ENCODE measurements at regions not wholly inside any gene's neighbourhood (a gene's known extent, or its start where the extent isn't known, plus 50 kb on each side); places are given as distances from the start of the nearest gene placed in this dataset.

GRCh38 chr17:33889766-33890165 lies 365.3 kb upstream of the CCL2 start:
- TF ChIP-seq EP300 (IDR thresholded peaks at IDR 0.05): no peak
- no peak for TF ChIP-seq CTCF (IDR thresholded peaks at IDR 0.05)
- TF ChIP-seq POLR2A (IDR thresholded peaks at IDR 0.05): no peak
- no peak for TF ChIP-seq POLR2AphosphoS5 (IDR thresholded peaks at IDR 0.05)

Data from gastroesophageal sphincter (tissue), 3 donors.